ENCODE measurements at regions not wholly inside any gene's neighbourhood (a gene's known extent, or its start where the extent isn't known, plus 50 kb on each side); places are given as distances from the start of the nearest gene placed in this dataset.
"Not testable (repeated sequence)": the region's sequence is repeated elsewhere in the genome, so short reads cannot be mapped to it uniquely, and the experiment has no call there.

DNA sequence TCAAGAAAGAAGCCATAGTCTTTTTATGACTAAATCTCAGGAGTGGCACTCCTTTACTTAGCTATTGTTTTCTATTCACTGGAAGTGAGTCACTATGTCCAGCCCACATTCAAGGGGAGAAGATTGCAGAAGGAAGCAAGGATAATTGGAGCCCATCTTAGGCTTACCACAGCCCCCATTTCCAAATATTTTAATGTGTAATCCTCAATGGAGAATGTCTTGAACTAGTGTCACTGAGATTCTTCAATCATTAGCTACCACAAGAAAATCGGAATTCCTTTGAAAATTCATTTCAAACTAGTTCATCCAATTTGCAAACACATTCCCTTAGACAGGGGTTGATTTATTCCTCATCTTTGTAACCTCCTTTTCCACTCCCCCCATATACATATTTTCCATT is 84.7 kb downstream of the DLEU7 start:
- Mint-ChIP-seq H3K9me3 (ENCODE audit: low read depth) (no peaks in the 10 kb centered on the region), H3K4me3 (no peak overlapping the region), H3K27me3 (no peaks in the 10 kb centered on the region), H3K36me3 (no peaks in the 10 kb centered on the region), H3K27ac (no peak overlapping the region), H3K4me1 (ENCODE audit: low read depth) (peaks cover 8% of the 10 kb centered on the region)

DNA sequence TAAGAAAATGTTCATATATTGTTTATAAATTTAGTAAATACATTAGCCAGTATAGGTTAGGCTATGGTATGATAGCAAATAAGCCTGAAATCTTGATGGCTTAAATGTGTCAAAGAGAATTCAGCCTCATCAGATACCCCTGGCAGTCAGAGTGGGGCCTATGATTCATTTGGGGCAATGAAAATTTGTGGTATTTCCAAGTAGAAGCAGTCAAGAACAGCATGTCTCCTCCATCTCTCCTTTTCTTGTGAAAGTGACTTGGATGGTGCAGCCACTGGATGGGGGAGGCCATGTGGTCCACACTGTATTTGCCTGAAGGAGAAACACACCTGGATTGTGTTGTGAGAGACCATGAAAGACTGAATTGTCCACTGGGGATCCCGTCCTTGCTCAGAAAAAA is 82.7 kb downstream of the DLEU7 start:
- H3K9me3 Mint-ChIP-seq (ENCODE audit: low read depth) = no peaks in the 10 kb centered on the region

DNA sequence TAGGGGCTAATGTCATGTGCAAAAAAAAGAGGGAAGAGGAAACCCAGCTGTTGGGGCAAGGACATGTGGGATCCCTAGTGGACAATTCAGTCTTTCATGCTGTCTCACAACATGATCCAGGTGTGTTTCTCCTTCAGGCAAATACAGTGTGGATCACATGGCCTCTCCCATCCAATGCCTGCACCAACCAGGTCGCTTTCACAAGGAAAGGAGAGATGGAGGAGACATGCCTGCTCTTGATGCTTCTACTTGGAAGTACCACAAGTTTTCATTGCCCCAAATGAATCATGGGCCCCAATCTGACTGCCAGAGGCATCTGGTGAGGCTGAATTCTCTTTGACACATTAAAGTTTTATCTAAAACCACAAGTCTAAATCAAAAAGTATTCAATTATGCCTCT is 82.1 kb downstream of the DLEU7 start:
- no peaks in the 10 kb centered on the region for H3K27me3 Mint-ChIP-seq
- no peak overlapping the region for H3K27ac Mint-ChIP-seq

More for the DNA sequence above, 82.7 kb downstream of the DLEU7 start:
- Mint-ChIP-seq H3K27ac (no peak overlapping the region), H3K36me3 (no peaks in the 10 kb centered on the region), H3K4me3 (no peak overlapping the region), H3K27me3 (no peaks in the 10 kb centered on the region), H3K4me1 (ENCODE audit: low read depth) (peaks cover 8% of the 10 kb centered on the region)

DNA sequence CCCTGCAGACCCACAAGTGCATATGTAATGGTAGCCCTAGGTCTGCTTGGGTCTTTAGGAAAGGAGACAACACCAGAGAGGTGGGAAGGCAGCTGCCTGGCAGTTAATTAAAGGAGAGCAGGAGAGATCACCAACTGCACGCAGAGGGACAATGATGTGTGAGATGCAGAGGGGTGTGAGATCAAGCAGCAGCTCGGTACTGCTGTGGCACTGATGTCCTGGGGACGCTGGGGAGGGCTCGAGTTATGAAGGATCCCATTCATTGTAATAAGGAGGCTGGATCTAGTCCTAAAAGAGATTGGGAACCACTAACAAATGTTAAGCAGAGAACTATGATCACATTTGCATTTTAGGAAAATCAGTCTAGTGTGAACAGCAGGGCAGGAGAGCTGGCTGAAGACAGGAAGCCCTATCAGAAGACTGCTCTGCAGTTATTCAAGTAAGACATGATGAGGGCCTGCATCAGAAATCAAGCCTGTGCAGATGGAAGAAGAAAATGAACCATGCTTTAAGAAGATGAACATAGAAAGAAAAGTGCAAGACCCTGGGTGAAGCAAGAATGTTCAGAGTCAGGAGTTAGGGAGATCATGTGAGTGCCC is 80.4 kb downstream of the DLEU7 start:
- Mint-ChIP-seq H3K27ac (no peak overlapping the region), H3K9me3 (ENCODE audit: low read depth) (no peaks in the 10 kb centered on the region), H3K4me1 (ENCODE audit: low read depth) (no peaks in the 10 kb centered on the region), H3K4me3 (no peak overlapping the region), H3K27me3 (no peaks in the 10 kb centered on the region), H3K36me3 (no peaks in the 10 kb centered on the region)

More for the DNA sequence above, 82.1 kb downstream of the DLEU7 start:
- peaks cover 4% of the 10 kb centered on the region for H3K4me1 Mint-ChIP-seq (ENCODE audit: low read depth)
- H3K4me3 Mint-ChIP-seq = no peak overlapping the region
- H3K9me3 Mint-ChIP-seq (ENCODE audit: low read depth) = no peaks in the 10 kb centered on the region
- H3K36me3 Mint-ChIP-seq = no peaks in the 10 kb centered on the region

DNA sequence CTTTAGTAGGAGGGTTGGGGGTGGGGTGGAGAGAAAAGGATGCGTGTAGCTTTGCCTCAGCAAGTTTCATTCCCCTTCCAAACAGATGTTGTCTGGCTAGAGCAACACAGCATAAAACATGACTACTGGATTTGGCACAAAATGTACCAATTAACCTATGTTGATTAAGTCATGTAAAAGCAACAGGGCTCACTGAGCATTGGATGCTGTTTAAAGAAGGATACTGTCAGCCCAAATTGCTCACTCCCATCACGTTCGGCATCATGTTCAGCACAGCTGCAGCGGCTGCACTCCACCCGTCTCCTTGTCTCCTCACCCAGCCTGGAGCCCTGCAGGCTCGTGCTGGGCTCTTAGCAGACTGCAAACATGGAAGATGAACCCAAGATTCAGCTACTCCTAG is 77.5 kb downstream of the DLEU7 start:
- no peaks in the 10 kb centered on the region for H3K4me1 Mint-ChIP-seq (ENCODE audit: low read depth)
- H3K4me3 Mint-ChIP-seq = no peak overlapping the region
- H3K27ac Mint-ChIP-seq = no peak overlapping the region
- H3K27me3 Mint-ChIP-seq = no peaks in the 10 kb centered on the region
- H3K9me3 Mint-ChIP-seq (ENCODE audit: low read depth) = no peaks in the 10 kb centered on the region
- no peaks in the 10 kb centered on the region for H3K36me3 Mint-ChIP-seq

DNA sequence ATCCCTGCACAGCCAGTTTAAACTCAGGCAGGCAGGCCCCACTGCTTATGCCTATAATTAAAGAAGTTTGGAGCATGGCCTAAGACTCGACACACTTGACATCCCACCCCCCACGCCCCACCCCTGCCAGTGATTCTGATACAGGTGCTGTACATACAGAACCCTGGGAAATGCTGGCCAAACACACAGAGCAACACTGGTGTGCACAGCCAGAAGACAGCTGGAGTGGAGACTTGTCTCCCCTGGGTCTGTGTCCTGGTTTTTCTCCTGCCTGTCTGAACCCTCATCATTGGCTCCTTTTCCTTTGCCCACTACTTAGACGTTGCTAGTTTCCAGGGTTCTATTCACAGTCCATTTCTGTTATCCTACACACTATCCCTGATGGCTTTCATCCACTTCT is 76.8 kb downstream of the DLEU7 start:
- Mint-ChIP-seq H3K4me3 (no peak overlapping the region), H3K27me3 (no peaks in the 10 kb centered on the region), H3K4me1 (ENCODE audit: low read depth) (no peaks in the 10 kb centered on the region), H3K27ac (no peak overlapping the region), H3K36me3 (no peaks in the 10 kb centered on the region), H3K9me3 (ENCODE audit: low read depth) (no peaks in the 10 kb centered on the region)

DNA sequence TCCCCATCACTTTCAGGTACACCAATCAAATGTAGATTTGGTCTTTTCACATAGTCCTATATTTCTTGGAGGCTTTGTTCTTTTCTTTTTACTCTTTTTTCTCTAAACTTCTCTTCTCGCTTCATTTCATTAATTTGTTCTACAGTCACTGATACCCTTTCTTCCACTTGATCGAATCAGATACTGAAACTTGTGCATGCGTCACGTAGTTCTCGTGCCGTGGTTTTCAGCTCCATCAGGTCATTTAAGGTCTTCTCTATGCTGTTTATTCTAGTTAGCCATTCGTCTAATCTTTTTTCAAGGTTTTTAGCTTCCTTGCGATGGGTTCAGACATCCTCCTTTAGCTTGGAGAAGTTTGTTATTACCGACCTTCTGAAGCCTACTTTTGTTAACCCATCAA is 70.6 kb downstream of the DLEU7 start:
- peaks cover 13% of the 10 kb centered on the region for H3K9me3 Mint-ChIP-seq (ENCODE audit: low read depth)
- H3K4me3 Mint-ChIP-seq; H3K4me1 Mint-ChIP-seq (ENCODE audit: low read depth); H3K36me3 Mint-ChIP-seq; H3K27ac Mint-ChIP-seq: not testable (repeated sequence)
- peaks cover 14% of the 10 kb centered on the region for H3K27me3 Mint-ChIP-seq

Measured in activated naive CD8-positive, alpha-beta T cell (primary cell).